ENCODE measurements at regions not wholly inside any gene's neighbourhood (a gene's known extent, or its start where the extent isn't known, plus 50 kb on each side); places are given as distances from the start of the nearest gene placed in this dataset.

- Histone ChIP-seq H3K4me3 (no peak overlapping the region), H3K4me1 (replicated peaks in 1 of 2) (no peaks in the 10 kb centered on the region), H3K27ac (no peak overlapping the region)
- in situ Hi-C loops (cut with MboI; ENCODE audit: low pct_unique_long_range_greater_than_20kb in 2 of 9, low sequenced_read_pairs in 9 of 9, unreplicated experiment in 9 of 9), result no loop called here
- 40% methylated on average over 1 of the region's 3 CpGs; no CpG with 5 or more reads in 9 of the 10 experiments for WGBS, 10 experiments
- no peak for ATAC-seq (replicated peaks in 6 of 8)
Observed at GRCh38 chrY:21073641-21074260, 317.8 kb downstream of the RPS4Y2 start.

- 40% methylated on average over 1 of the region's 3 CpGs; no CpG with 5 or more reads in 9 of the 10 experiments for WGBS, 10 experiments
- ATAC-seq (replicated peaks in 6 of 8), result no peak
Observed at GRCh38 chrY:21075658-21076057, 319.8 kb downstream of the RPS4Y2 start.

GRCh38 chrY:21079670-21080069 is 323.8 kb downstream of the RPS4Y2 start:
- H3K27ac ChIP-seq, result no peak overlapping the region
- 100% methylated on average over 1 of the region's 2 CpGs; no CpG with 5 or more reads in 9 of the 10 experiments for WGBS, 10 experiments
- no peak for ATAC-seq (replicated peaks in 6 of 8)
- in situ Hi-C loops (cut with MboI; ENCODE audit: low pct_unique_long_range_greater_than_20kb in 2 of 9, low sequenced_read_pairs in 9 of 9, unreplicated experiment in 9 of 9), result no loop called here
- no peaks in the 10 kb centered on the region for H3K4me1 ChIP-seq (replicated peaks in 1 of 2)
- no peak overlapping the region for H3K4me3 ChIP-seq

More at GRCh38 chrY:21075658-21076057, 319.8 kb downstream of the RPS4Y2 start:
- Histone ChIP-seq H3K4me3 (no peak overlapping the region), H3K27ac (no peak overlapping the region), H3K4me1 (replicated peaks in 1 of 2) (no peaks in the 10 kb centered on the region)
- in situ Hi-C loops (cut with MboI; ENCODE audit: low pct_unique_long_range_greater_than_20kb in 2 of 9, low sequenced_read_pairs in 9 of 9, unreplicated experiment in 9 of 9), result no loop called here

GRCh38 chrY:21081640-21082611 is 326.0 kb downstream of the RPS4Y2 start:
- in situ Hi-C loops (cut with MboI; ENCODE audit: low pct_unique_long_range_greater_than_20kb in 2 of 9, low sequenced_read_pairs in 9 of 9, unreplicated experiment in 9 of 9), result no loop called here
- H3K27ac ChIP-seq, result no peak overlapping the region
- ATAC-seq (replicated peaks in 6 of 8), result no peak
- no peaks in the 10 kb centered on the region for H3K4me1 ChIP-seq (replicated peaks in 1 of 2)
- WGBS, 10 experiments, result 0 to 50% methylated on average over 1 to 3 of the region's 4 CpGs; no CpG with 5 or more reads in 8 of the 10 experiments
- H3K4me3 ChIP-seq, result no peak overlapping the region

GRCh38 chrY:21082639-21083038 is 326.7 kb downstream of the RPS4Y2 start:
- Histone ChIP-seq H3K4me3 (no peak overlapping the region), H3K4me1 (replicated peaks in 1 of 2) (no peaks in the 10 kb centered on the region), H3K27ac (no peak overlapping the region)
- in situ Hi-C loops (cut with MboI; ENCODE audit: low pct_unique_long_range_greater_than_20kb in 2 of 9, low sequenced_read_pairs in 9 of 9, unreplicated experiment in 9 of 9), result no loop called here
- ATAC-seq (replicated peaks in 6 of 8), result no peak

- no peak for ATAC-seq (replicated peaks in 6 of 8)
- in situ Hi-C loops (cut with MboI; ENCODE audit: low pct_unique_long_range_greater_than_20kb in 2 of 9, low sequenced_read_pairs in 9 of 9, unreplicated experiment in 9 of 9), result no loop called here
Observed at GRCh38 chrY:21091909-21092308, 336.0 kb downstream of the RPS4Y2 start.

GRCh38 chrY:21102507-21102906 is 346.6 kb downstream of the RPS4Y2 start:
- 39 to 100% methylated on average over 1 to 2 of the region's 2 CpGs; no CpG with 5 or more reads in 8 of the 10 experiments for WGBS, 10 experiments
- no peak overlapping the region for H3K4me3 ChIP-seq
- H3K27ac ChIP-seq, result no peak overlapping the region
- in situ Hi-C loops (cut with MboI; ENCODE audit: low pct_unique_long_range_greater_than_20kb in 2 of 9, low sequenced_read_pairs in 9 of 9, unreplicated experiment in 9 of 9), result no loop called here
- no peak for ATAC-seq (replicated peaks in 6 of 8)
- no peaks in the 10 kb centered on the region for H3K4me1 ChIP-seq (replicated peaks in 1 of 2)

More at GRCh38 chrY:21091909-21092308, 336.0 kb downstream of the RPS4Y2 start:
- H3K27ac ChIP-seq, result no peak overlapping the region
- H3K4me1 ChIP-seq (replicated peaks in 1 of 2), result no peaks in the 10 kb centered on the region
- no peak overlapping the region for H3K4me3 ChIP-seq

GRCh38 chrY:21103885-21104284 is 348.0 kb downstream of the RPS4Y2 start:
- WGBS, 10 experiments, result 80% methylated on average over 1 of the region's 2 CpGs; no CpG with 5 or more reads in 8 of the 10 experiments
- ATAC-seq (replicated peaks in 6 of 8), result no peak
- no peaks in the 10 kb centered on the region for H3K4me1 ChIP-seq (replicated peaks in 1 of 2)
- no peak overlapping the region for H3K4me3 ChIP-seq
- in situ Hi-C loops (cut with MboI; ENCODE audit: low pct_unique_long_range_greater_than_20kb in 2 of 9, low sequenced_read_pairs in 9 of 9, unreplicated experiment in 9 of 9), result no loop called here
- H3K27ac ChIP-seq, result no peak overlapping the region

- in situ Hi-C loops (cut with MboI; ENCODE audit: low pct_unique_long_range_greater_than_20kb in 2 of 9, low sequenced_read_pairs in 9 of 9, unreplicated experiment in 9 of 9), result no loop called here
- Histone ChIP-seq H3K27ac (no peak overlapping the region), H3K4me1 (replicated peaks in 1 of 2) (no peaks in the 10 kb centered on the region), H3K4me3 (no peak overlapping the region)
- ATAC-seq (replicated peaks in 6 of 8), result no peak
- WGBS, 10 experiments, result 0 to 100% (median 86%) methylated on average over 1 of the region's 1 CpG; no CpG with 5 or more reads in 6 of the 10 experiments
Observed at GRCh38 chrY:21105529-21105928, 349.6 kb downstream of the RPS4Y2 start.

- Histone ChIP-seq H3K27ac (no peak overlapping the region), H3K4me3 (no peak overlapping the region), H3K4me1 (replicated peaks in 1 of 2) (no peaks in the 10 kb centered on the region)
- ATAC-seq (replicated peaks in 6 of 8), result no peak
- in situ Hi-C loops (cut with MboI; ENCODE audit: low pct_unique_long_range_greater_than_20kb in 2 of 9, low sequenced_read_pairs in 9 of 9, unreplicated experiment in 9 of 9), result no loop called here
- no CpG with 5 or more reads among the region's 1 CpG for whole genome bisulfite sequencing, 10 experiments
Observed at GRCh38 chrY:21111313-21111712, 355.4 kb downstream of the RPS4Y2 start.

GRCh38 chrY:21121065-21121464 is 365.2 kb downstream of the RPS4Y2 start:
- in situ Hi-C loops (cut with MboI; ENCODE audit: low pct_unique_long_range_greater_than_20kb in 2 of 9, low sequenced_read_pairs in 9 of 9, unreplicated experiment in 9 of 9), result no loop called here
- H3K4me1 ChIP-seq (replicated peaks in 1 of 2), result no peaks in the 10 kb centered on the region
- H3K4me3 ChIP-seq, result no peak overlapping the region
- ATAC-seq (replicated peaks in 6 of 8), result no peak
- no peak overlapping the region for H3K27ac ChIP-seq
- 0 to 80% methylated on average over 1 of the region's 1 CpG; no CpG with 5 or more reads in 8 of the 10 experiments for WGBS, 10 experiments

GRCh38 chrY:21135591-21135990 is 375.5 kb upstream of the RBMY1B start:
- no peak for ATAC-seq (replicated peaks in 6 of 8)
- 20% methylated on average over 1 of the region's 1 CpG; no CpG with 5 or more reads in 9 of the 10 experiments for WGBS, 10 experiments
- H3K4me1 ChIP-seq (replicated peaks in 1 of 2), result no peaks in the 10 kb centered on the region
- no peak overlapping the region for H3K4me3 ChIP-seq
- no peak overlapping the region for H3K27ac ChIP-seq
- in situ Hi-C loops (cut with MboI; ENCODE audit: low pct_unique_long_range_greater_than_20kb in 2 of 9, low sequenced_read_pairs in 9 of 9, unreplicated experiment in 9 of 9), result no loop called here

- WGBS, 10 experiments, result 0 to 20% methylated on average over 1 of the region's 1 CpG; no CpG with 5 or more reads in 8 of the 10 experiments
- in situ Hi-C loops (cut with MboI; ENCODE audit: low pct_unique_long_range_greater_than_20kb in 2 of 9, low sequenced_read_pairs in 9 of 9, unreplicated experiment in 9 of 9), result no loop called here
- Histone ChIP-seq H3K27ac (no peak overlapping the region), H3K4me3 (no peak overlapping the region), H3K4me1 (replicated peaks in 1 of 2) (no peaks in the 10 kb centered on the region)
- no peak for ATAC-seq (replicated peaks in 6 of 8)
Observed at GRCh38 chrY:21138056-21138758, 372.9 kb upstream of the RBMY1B start.

Measured in motor neuron (in vitro differentiated cells).